ENCODE measurements at regions not wholly inside any gene's neighbourhood (a gene's known extent, or its start where the extent isn't known, plus 50 kb on each side); places are given as distances from the start of the nearest gene placed in this dataset.

GRCh38 chr6:78390066-78390465, 477.3 kb upstream of the IRAK1BP1 start:
- Histone ChIP-seq H3K9me3 (ENCODE audit: insufficient read depth, low read length, severe bottlenecking) (peaks cover 5% of the 10 kb centered on the region), H3K27me3 (ENCODE audit: insufficient read depth, low read length, poor library complexity) (no peaks in the 10 kb centered on the region), H3K27ac (ENCODE audit: low read length) (no peak overlapping the region), H3K4me3 (ENCODE audit: low read depth in 1 of 2, low read length in 2 of 2) (no peak overlapping the region), H2AFZ (ENCODE audit: low read depth, low read length) (no peak overlapping the region), H3K9ac (ENCODE audit: low read depth, low read length) (no peak overlapping the region), H3K4me2 (ENCODE audit: insufficient read depth, low read length) (no peak overlapping the region), H3K4me1 (ENCODE audit: insufficient read depth, low read length) (no peaks in the 10 kb centered on the region), H4K20me1 (ENCODE audit: insufficient read depth, low read length) (no peaks in the 10 kb centered on the region), H3K79me2 (ENCODE audit: insufficient read depth, low read length) (no peaks in the 10 kb centered on the region), H3K36me3 (ENCODE audit: insufficient read depth, low read length) (no peaks in the 10 kb centered on the region)
- TF ChIP-seq, protein P1, sequence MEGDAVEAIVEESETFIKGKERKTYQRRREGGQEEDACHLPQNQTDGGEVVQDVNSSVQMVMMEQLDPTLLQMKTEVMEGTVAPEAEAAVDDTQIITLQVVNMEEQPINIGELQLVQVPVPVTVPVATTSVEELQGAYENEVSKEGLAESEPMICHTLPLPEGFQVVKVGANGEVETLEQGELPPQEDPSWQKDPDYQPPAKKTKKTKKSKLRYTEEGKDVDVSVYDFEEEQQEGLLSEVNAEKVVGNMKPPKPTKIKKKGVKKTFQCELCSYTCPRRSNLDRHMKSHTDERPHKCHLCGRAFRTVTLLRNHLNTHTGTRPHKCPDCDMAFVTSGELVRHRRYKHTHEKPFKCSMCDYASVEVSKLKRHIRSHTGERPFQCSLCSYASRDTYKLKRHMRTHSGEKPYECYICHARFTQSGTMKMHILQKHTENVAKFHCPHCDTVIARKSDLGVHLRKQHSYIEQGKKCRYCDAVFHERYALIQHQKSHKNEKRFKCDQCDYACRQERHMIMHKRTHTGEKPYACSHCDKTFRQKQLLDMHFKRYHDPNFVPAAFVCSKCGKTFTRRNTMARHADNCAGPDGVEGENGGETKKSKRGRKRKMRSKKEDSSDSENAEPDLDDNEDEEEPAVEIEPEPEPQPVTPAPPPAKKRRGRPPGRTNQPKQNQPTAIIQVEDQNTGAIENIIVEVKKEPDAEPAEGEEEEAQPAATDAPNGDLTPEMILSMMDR (IDR thresholded peaks at IDR 0.05; ENCODE audit: borderline replicate concordance, extremely low read depth, low read length, poor library complexity, severe bottlenecking): no peak
- no peak for TF ChIP-seq EZH2 (IDR thresholded peaks at IDR 0.05; ENCODE audit: borderline replicate concordance, low read depth, low read length, severe bottlenecking)
- no peak for ATAC-seq (ENCODE audit: insufficient read depth, low read depth)
- no peak for DNase-seq

DNA sequence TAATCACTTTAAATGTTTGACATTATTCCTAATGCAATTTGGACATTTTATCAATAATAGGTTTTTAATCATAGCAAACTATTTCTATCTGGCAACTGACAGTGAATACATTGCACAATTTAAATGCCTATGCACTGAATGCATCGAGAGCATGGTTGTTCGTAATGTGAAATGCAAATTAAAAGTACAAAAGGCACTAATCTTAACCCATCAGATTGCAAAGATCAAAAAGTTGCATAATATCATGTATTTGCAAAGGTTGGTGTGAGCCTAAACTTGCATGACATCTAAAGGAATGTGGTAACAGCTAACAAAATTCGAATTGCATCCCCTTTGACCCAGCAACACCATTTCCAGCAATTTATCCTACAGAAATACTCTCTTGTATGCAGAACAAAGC, 469.9 kb upstream of the IRAK1BP1 start:
- Histone ChIP-seq H3K36me3 (ENCODE audit: insufficient read depth, low read length) (no peaks in the 10 kb centered on the region), H3K4me2 (ENCODE audit: insufficient read depth, low read length) (no peak overlapping the region), H3K79me2 (ENCODE audit: insufficient read depth, low read length) (no peaks in the 10 kb centered on the region), H3K4me1 (ENCODE audit: insufficient read depth, low read length) (no peaks in the 10 kb centered on the region), H3K4me3 (ENCODE audit: low read depth in 1 of 2, low read length in 2 of 2) (no peak overlapping the region), H4K20me1 (ENCODE audit: insufficient read depth, low read length) (no peaks in the 10 kb centered on the region), H3K9ac (ENCODE audit: low read depth, low read length) (no peak overlapping the region), H3K9me3 (ENCODE audit: insufficient read depth, low read length, severe bottlenecking) (no peaks in the 10 kb centered on the region), H3K27ac (ENCODE audit: low read length) (no peak overlapping the region), H2AFZ (ENCODE audit: low read depth, low read length) (no peak overlapping the region), H3K27me3 (ENCODE audit: insufficient read depth, low read length, poor library complexity) (no peaks in the 10 kb centered on the region)
- TF ChIP-seq EZH2 (IDR thresholded peaks at IDR 0.05; ENCODE audit: borderline replicate concordance, low read depth, low read length, severe bottlenecking): no peak
- TF ChIP-seq, protein P1 (IDR thresholded peaks at IDR 0.05; ENCODE audit: borderline replicate concordance, extremely low read depth, low read length, poor library complexity, severe bottlenecking): no peak
- DNase-seq (no peak), ATAC-seq (ENCODE audit: insufficient read depth, low read depth) (no peak)

DNA sequence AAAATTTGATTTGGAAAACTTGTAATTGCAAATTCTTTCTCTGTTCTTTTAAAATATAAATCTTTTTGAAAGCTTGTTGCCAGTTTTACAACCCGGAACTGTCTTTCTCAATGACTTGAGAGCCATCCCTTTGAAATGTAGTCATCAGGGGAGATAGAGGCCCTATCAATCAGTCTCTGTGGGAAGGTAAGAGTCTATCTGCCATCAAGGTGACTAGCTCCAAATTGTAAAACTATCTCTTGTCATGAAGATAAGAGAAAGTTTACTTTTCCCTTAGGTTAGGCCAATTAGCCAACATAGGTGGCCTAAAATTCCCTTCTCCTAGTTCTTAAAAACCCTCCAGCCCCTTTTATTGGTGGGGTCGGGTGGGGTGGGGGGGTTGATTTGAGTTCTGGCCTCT, 469.1 kb upstream of the IRAK1BP1 start:
- ATAC-seq (ENCODE audit: insufficient read depth, low read depth) (no peak), DNase-seq (no peak)
- no peak overlapping the region for H3K9ac ChIP-seq (ENCODE audit: low read depth, low read length)
- no peak overlapping the region for H3K27ac ChIP-seq (ENCODE audit: low read length)
- H3K4me1 ChIP-seq (ENCODE audit: insufficient read depth, low read length): no peaks in the 10 kb centered on the region
- TF ChIP-seq, protein P1 (IDR thresholded peaks at IDR 0.05; ENCODE audit: borderline replicate concordance, extremely low read depth, low read length, poor library complexity, severe bottlenecking): no peak
- no peak for TF ChIP-seq EZH2 (IDR thresholded peaks at IDR 0.05; ENCODE audit: borderline replicate concordance, low read depth, low read length, severe bottlenecking)
- no peaks in the 10 kb centered on the region for H3K9me3 ChIP-seq (ENCODE audit: insufficient read depth, low read length, severe bottlenecking)
- H4K20me1 ChIP-seq (ENCODE audit: insufficient read depth, low read length): no peaks in the 10 kb centered on the region
- H2AFZ ChIP-seq (ENCODE audit: low read depth, low read length): no peak overlapping the region
- H3K36me3 ChIP-seq (ENCODE audit: insufficient read depth, low read length): no peaks in the 10 kb centered on the region
- H3K4me3 ChIP-seq (ENCODE audit: low read depth in 1 of 2, low read length in 2 of 2): no peak overlapping the region
- no peak overlapping the region for H3K4me2 ChIP-seq (ENCODE audit: insufficient read depth, low read length)
- H3K27me3 ChIP-seq (ENCODE audit: insufficient read depth, low read length, poor library complexity): no peaks in the 10 kb centered on the region
- H3K79me2 ChIP-seq (ENCODE audit: insufficient read depth, low read length): no peaks in the 10 kb centered on the region

DNA sequence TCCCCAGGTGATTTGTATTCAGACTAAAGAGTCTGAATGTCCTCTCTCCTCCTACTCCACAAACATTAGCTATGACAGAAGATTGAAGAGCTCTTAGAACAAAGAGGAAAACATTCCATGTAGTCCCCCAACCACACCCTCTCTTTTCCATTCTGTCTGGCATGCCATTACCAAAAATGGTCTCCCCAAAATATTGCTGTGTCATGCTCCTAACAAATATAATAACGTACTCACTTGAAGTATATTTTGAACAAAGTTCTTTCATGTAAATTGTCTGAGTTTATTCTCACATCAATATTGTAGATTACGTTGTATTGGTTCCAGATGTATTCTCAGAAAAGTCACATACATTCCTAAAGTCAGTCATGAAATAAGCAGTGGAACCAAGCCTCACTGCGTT, 467.3 kb upstream of the IRAK1BP1 start:
- no peaks in the 10 kb centered on the region for H4K20me1 ChIP-seq (ENCODE audit: insufficient read depth, low read length)
- TF ChIP-seq, protein P1 (IDR thresholded peaks at IDR 0.05; ENCODE audit: borderline replicate concordance, extremely low read depth, low read length, poor library complexity, severe bottlenecking): no peak
- no peak for TF ChIP-seq EZH2 (IDR thresholded peaks at IDR 0.05; ENCODE audit: borderline replicate concordance, low read depth, low read length, severe bottlenecking)
- no peak for DNase-seq
- no peak overlapping the region for H3K9ac ChIP-seq (ENCODE audit: low read depth, low read length)
- no peaks in the 10 kb centered on the region for H3K4me1 ChIP-seq (ENCODE audit: insufficient read depth, low read length)
- H3K27me3 ChIP-seq (ENCODE audit: insufficient read depth, low read length, poor library complexity): no peaks in the 10 kb centered on the region
- H3K9me3 ChIP-seq (ENCODE audit: insufficient read depth, low read length, severe bottlenecking): no peaks in the 10 kb centered on the region
- H3K36me3 ChIP-seq (ENCODE audit: insufficient read depth, low read length): no peaks in the 10 kb centered on the region
- H3K27ac ChIP-seq (ENCODE audit: low read length): no peak overlapping the region
- no peak overlapping the region for H3K4me2 ChIP-seq (ENCODE audit: insufficient read depth, low read length)
- H2AFZ ChIP-seq (ENCODE audit: low read depth, low read length): no peak overlapping the region
- no peak for ATAC-seq (ENCODE audit: insufficient read depth, low read depth)
- no peaks in the 10 kb centered on the region for H3K79me2 ChIP-seq (ENCODE audit: insufficient read depth, low read length)
- no peak overlapping the region for H3K4me3 ChIP-seq (ENCODE audit: low read depth in 1 of 2, low read length in 2 of 2)

Measured in DND-41 (cell line).